GM21390 (cell line): ENCODE measurements at regions not wholly inside any gene's neighbourhood (a gene's known extent, or its start where the extent isn't known, plus 50 kb on each side); places are given as distances from the start of the nearest gene placed in this dataset.

Source experiments
- ATAC-seq: cut with Tn5 transposase; IDR thresholded peaks from one replicate; pipeline ENCODE4 v1.9.1; 2021; ENCODE audit not compliant: unreplicated experiment

- no peak for ATAC-seq
These were observed 64.0 kb upstream of the SOX9 start for GRCh38 chr17:72056727-72057290.

- ATAC-seq: no peak
These were observed 60.7 kb upstream of the SOX9 start for GRCh38 chr17:72060084-72060483.

GRCh38 chr17:72063262-72063661, 57.6 kb upstream of the SOX9 start:
- no peak for ATAC-seq

GRCh38 chr17:72063756-72064450, 56.9 kb upstream of the SOX9 start:
- ATAC-seq: no peak

- no peak for ATAC-seq
These were observed 56.1 kb upstream of the SOX9 start for GRCh38 chr17:72064606-72065193.

- ATAC-seq: no peak
These were observed 55.3 kb upstream of the SOX9 start for GRCh38 chr17:72065556-72065955.

GRCh38 chr17:72068643-72069042, 52.2 kb upstream of the SOX9 start:
- ATAC-seq: no peak

- ATAC-seq: no peak
These were observed 51.1 kb upstream of the SOX9 start for GRCh38 chr17:72069586-72070202.
